Fibroblast of lung (primary cell): ENCODE measurements at regions not wholly inside any gene's neighbourhood (a gene's known extent, or its start where the extent isn't known, plus 50 kb on each side); places are given as distances from the start of the nearest gene placed in this dataset.

Source experiments
- DNase-seq, 2 donors: peaks; one replicate each; pipeline versions ENCODE4 v3.0.0 to v3.0.0-alpha.2; 2010; ENCODE audit warnings: low read depth in 2 of 2
- H2AFZ ChIP-seq: 2 replicates; pipeline ENCODE4 v1.5.1; 2012; ENCODE audit warnings: low read length, control low read depth, inconsistent platforms
- H3K27ac ChIP-seq: 2 replicates; pipeline ENCODE4 v1.5.1; 2011; ENCODE audit warnings: low read length, control low read depth; ENCODE audit not compliant: insufficient read depth
- H3K27me3 ChIP-seq: 2 replicates; pipeline ENCODE4 v1.5.1; 2011; ENCODE audit warnings: mild to moderate bottlenecking, low read length; ENCODE audit not compliant: control insufficient read depth, insufficient read depth
- H3K36me3 ChIP-seq: 2 replicates; pipeline ENCODE4 v1.5.1; 2011; ENCODE audit warnings: low read length; ENCODE audit not compliant: control insufficient read depth, insufficient read depth
- H3K4me1 ChIP-seq: 2 replicates; pipeline ENCODE4 v1.5.1; 2011; ENCODE audit warnings: low read length; ENCODE audit not compliant: control insufficient read depth, insufficient read depth; ENCODE audit errors: extremely low read depth
- H3K4me2 ChIP-seq: 2 replicates; pipeline ENCODE4 v1.5.1; 2011; ENCODE audit warnings: low read length, control low read depth; ENCODE audit not compliant: insufficient read depth; ENCODE audit errors: extremely low read depth
- H3K4me3 ChIP-seq, 4 experiments: fragments of 200-600 bp in 1 of 4; sonication (generic) in 1 of 4; replicated peaks in 1 of 4; 2 replicates each; pipeline ENCODE4 v1.5.1; 2011 to 2016; ENCODE audit warnings: low read length in 4 of 4, low read depth in 3 of 4, mild to moderate bottlenecking in 3 of 4, control low read depth in 2 of 4, inconsistent platforms in 1 of 4, mixed read lengths in 1 of 4; ENCODE audit not compliant: insufficient read depth in 1 of 4; ENCODE audit errors: control extremely low read depth in 1 of 4
- H3K79me2 ChIP-seq: 2 replicates; pipeline ENCODE4 v1.5.1; 2012; ENCODE audit warnings: mild to moderate bottlenecking, low read length, inconsistent platforms; ENCODE audit not compliant: control insufficient read depth, insufficient read depth
- H3K9ac ChIP-seq: 2 replicates; pipeline ENCODE4 v1.5.1; 2011; ENCODE audit warnings: mild to moderate bottlenecking, low read length, control low read depth; ENCODE audit not compliant: insufficient read depth
- H3K9me3 ChIP-seq: 2 replicates; pipeline ENCODE4 v1.5.1; 2012; ENCODE audit warnings: low read depth, low read length; ENCODE audit not compliant: control insufficient read depth, insufficient read depth
- H4K20me1 ChIP-seq: 2 replicates; pipeline ENCODE4 v1.5.1; 2011; ENCODE audit warnings: low read length; ENCODE audit not compliant: control insufficient read depth, insufficient read depth; ENCODE audit errors: extremely low read depth
- EZH2 ChIP-seq: IDR thresholded peaks from 2 replicates; pipeline ENCODE4 v1.5.1; 2012; ENCODE audit warnings: low read length, control low read depth, mild to moderate bottlenecking; ENCODE audit errors: missing control alignments
- TF ChIP-seq, protein P1 (sequence below), 2 donors: IDR thresholded peaks in 1 of 2; conservative IDR thresholded peaks in 1 of 2; 1 replicate in 1 of 2; 2 replicates in 1 of 2; pipeline ENCODE4 v1.5.1; 2011 to 2012; ENCODE audit warnings: low read length in 2 of 2, control low read depth in 1 of 2, inconsistent platforms in 1 of 2, low read depth in 1 of 2, mild to moderate bottlenecking in 1 of 2

- TF ChIP-seq, protein P1, sequence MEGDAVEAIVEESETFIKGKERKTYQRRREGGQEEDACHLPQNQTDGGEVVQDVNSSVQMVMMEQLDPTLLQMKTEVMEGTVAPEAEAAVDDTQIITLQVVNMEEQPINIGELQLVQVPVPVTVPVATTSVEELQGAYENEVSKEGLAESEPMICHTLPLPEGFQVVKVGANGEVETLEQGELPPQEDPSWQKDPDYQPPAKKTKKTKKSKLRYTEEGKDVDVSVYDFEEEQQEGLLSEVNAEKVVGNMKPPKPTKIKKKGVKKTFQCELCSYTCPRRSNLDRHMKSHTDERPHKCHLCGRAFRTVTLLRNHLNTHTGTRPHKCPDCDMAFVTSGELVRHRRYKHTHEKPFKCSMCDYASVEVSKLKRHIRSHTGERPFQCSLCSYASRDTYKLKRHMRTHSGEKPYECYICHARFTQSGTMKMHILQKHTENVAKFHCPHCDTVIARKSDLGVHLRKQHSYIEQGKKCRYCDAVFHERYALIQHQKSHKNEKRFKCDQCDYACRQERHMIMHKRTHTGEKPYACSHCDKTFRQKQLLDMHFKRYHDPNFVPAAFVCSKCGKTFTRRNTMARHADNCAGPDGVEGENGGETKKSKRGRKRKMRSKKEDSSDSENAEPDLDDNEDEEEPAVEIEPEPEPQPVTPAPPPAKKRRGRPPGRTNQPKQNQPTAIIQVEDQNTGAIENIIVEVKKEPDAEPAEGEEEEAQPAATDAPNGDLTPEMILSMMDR (conservative IDR thresholded peaks at IDR 0.05 in 1 of 2, IDR thresholded peaks at IDR 0.05 in 1 of 2; ENCODE audit: low read depth in 1 of 2, low read length in 2 of 2) = no peak
- no peak for TF ChIP-seq EZH2
- no peaks in the 10 kb centered on the region for H3K4me1 ChIP-seq
- no peaks in the 10 kb centered on the region for H3K79me2 ChIP-seq
- no peak overlapping the region for H3K9ac ChIP-seq
- no peak overlapping the region for H3K4me2 ChIP-seq
- no peaks in the 10 kb centered on the region for H4K20me1 ChIP-seq
- H2AFZ ChIP-seq = no peak overlapping the region
- H3K27ac ChIP-seq = no peak overlapping the region
- no peaks in the 10 kb centered on the region for H3K27me3 ChIP-seq
- H3K4me3 ChIP-seq = no peak overlapping the region
- DNase-seq = no peak
- no peaks in the 10 kb centered on the region for H3K36me3 ChIP-seq
- no peaks in the 10 kb centered on the region for H3K9me3 ChIP-seq
Measured at GRCh38 chr16:13359835-13360234, 458.4 kb downstream of the SHISA9 start.

- H3K4me3 ChIP-seq = no peak overlapping the region
- no peaks in the 10 kb centered on the region for H4K20me1 ChIP-seq
- H3K9ac ChIP-seq = no peak overlapping the region
- no peaks in the 10 kb centered on the region for H3K36me3 ChIP-seq
- no peaks in the 10 kb centered on the region for H3K4me1 ChIP-seq
- no peak overlapping the region for H3K4me2 ChIP-seq
- no peaks in the 10 kb centered on the region for H3K9me3 ChIP-seq
- H3K79me2 ChIP-seq = no peaks in the 10 kb centered on the region
- H2AFZ ChIP-seq = no peak overlapping the region
- DNase-seq = no peak
- no peak overlapping the region for H3K27ac ChIP-seq
- no peaks in the 10 kb centered on the region for H3K27me3 ChIP-seq
- TF ChIP-seq, protein P1 (conservative IDR thresholded peaks at IDR 0.05 in 1 of 2, IDR thresholded peaks at IDR 0.05 in 1 of 2; ENCODE audit: low read depth in 1 of 2, low read length in 2 of 2) = no peak
Measured at GRCh38 chr16:13372421-13372820, 471.0 kb downstream of the SHISA9 start.

DNA sequence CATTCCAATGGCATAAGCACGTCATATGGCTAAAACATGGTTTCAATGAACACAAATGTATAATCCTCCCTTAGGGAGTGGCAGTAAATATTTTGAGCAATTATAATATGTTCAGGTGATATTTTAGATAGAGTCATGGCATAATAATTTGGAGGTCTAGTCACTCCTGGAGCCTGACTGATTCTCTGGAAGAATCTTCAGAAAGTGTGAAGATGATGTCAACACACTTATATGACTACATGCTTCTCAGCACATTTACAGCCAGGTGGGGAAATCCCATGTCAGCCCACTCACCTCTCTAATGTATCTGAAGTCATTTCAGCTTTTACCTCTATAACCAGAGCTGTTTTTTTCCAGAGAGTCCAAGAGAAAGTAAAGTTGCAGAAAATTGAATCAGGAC, 474.8 kb downstream of the SHISA9 start:
- no peak for DNase-seq
- Histone ChIP-seq H4K20me1 (no peaks in the 10 kb centered on the region), H3K36me3 (no peaks in the 10 kb centered on the region), H3K9me3 (no peaks in the 10 kb centered on the region), H3K4me3 (no peak overlapping the region), H3K4me2 (no peak overlapping the region), H3K4me1 (no peaks in the 10 kb centered on the region), H3K27me3 (no peaks in the 10 kb centered on the region), H2AFZ (no peak overlapping the region), H3K27ac (no peak overlapping the region), H3K79me2 (no peaks in the 10 kb centered on the region), H3K9ac (no peak overlapping the region)
- TF ChIP-seq, protein P1 (conservative IDR thresholded peaks at IDR 0.05 in 1 of 2, IDR thresholded peaks at IDR 0.05 in 1 of 2; ENCODE audit: low read depth in 1 of 2, low read length in 2 of 2) = no peak
- TF ChIP-seq EZH2 = no peak
